ENCODE measurements at regions not wholly inside any gene's neighbourhood (a gene's known extent, or its start where the extent isn't known, plus 50 kb on each side); places are given as distances from the start of the nearest gene placed in this dataset.

DNA sequence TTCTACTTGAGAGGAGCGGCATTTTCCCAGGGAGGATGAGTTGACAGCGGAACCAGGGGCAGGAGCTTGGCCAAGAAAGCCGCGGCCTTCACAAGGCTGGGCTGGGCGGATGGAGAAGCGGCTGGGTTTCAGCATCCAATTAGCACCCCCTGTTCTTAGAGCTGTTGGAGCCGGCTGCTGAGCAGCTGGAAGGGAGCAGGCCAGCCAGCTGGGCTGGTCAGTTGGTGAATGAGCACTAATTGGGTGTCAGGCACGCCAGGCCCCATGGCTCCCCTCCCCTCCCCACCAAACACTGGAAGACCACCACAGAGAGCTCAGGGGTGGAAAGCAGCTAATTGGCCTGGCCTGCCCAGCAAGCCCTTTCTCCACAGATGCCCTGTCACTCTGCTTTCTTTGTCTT is 245.6 kb downstream of the RRAGC start:
- H3K27me3 ChIP-seq (replicated peaks in 1 of 7) = peaks cover 0 to 45% (median 0%) of the 10 kb centered on the region in 7 donors
- H3K27ac ChIP-seq = no peak overlapping the region
- no peak overlapping the region for H3K4me3 ChIP-seq
- H3K9me3 ChIP-seq = peaks cover 0 to 9% (median 2%) of the 10 kb centered on the region in 8 donors
- intact Hi-C loops (cut with DNase I; ENCODE audit: low total_unique reads) = no loop called here
- no peak for TF ChIP-seq POLR2AphosphoS5 (IDR thresholded peaks at IDR 0.05)
- no peaks in the 10 kb centered on the region for H3K36me3 ChIP-seq
- 76 to 91% (median 84%) methylated on average over 7 to 8 of the region's 8 CpGs for WGBS, 5 donors
- no peaks in the 10 kb centered on the region for H3K4me1 ChIP-seq
- no peak for DNase-seq

DNA sequence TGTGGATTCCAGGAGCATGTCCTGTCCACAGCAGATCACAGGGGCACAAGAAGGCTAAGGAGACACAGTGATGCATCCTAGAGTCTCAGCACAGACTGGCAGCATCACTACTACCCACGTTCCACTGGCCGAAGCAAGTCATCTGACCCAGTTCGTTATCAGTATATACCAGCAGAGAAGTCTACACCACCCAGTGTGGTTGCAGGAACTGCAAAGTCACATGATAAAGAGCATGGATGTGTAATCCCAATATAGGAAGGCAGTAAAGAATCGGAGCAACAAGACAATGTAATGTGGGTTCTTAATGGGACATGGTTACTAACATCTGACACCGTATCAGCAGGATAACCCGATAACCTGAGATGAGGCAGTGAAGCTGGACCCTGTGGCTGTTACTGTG is 246.6 kb downstream of the RRAGC start:
- Histone ChIP-seq H3K27ac (no peak overlapping the region), H3K4me3 (no peak overlapping the region), H3K27me3 (replicated peaks in 1 of 7) (peaks cover 0 to 48% (median 0%) of the 10 kb centered on the region in 7 donors), H3K4me1 (no peaks in the 10 kb centered on the region), H3K9me3 (peaks cover 0 to 9% (median 2%) of the 10 kb centered on the region in 8 donors), H3K36me3 (no peaks in the 10 kb centered on the region)
- intact Hi-C loops (cut with DNase I; ENCODE audit: low total_unique reads) = no loop called here
- TF ChIP-seq POLR2A (IDR thresholded peaks at IDR 0.05) (no peak), POLR2AphosphoS5 (IDR thresholded peaks at IDR 0.05) (no peak)
- TF ChIP-seq, protein P1, sequence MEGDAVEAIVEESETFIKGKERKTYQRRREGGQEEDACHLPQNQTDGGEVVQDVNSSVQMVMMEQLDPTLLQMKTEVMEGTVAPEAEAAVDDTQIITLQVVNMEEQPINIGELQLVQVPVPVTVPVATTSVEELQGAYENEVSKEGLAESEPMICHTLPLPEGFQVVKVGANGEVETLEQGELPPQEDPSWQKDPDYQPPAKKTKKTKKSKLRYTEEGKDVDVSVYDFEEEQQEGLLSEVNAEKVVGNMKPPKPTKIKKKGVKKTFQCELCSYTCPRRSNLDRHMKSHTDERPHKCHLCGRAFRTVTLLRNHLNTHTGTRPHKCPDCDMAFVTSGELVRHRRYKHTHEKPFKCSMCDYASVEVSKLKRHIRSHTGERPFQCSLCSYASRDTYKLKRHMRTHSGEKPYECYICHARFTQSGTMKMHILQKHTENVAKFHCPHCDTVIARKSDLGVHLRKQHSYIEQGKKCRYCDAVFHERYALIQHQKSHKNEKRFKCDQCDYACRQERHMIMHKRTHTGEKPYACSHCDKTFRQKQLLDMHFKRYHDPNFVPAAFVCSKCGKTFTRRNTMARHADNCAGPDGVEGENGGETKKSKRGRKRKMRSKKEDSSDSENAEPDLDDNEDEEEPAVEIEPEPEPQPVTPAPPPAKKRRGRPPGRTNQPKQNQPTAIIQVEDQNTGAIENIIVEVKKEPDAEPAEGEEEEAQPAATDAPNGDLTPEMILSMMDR (IDR thresholded peaks at IDR 0.05 in 8 of 11, conservative IDR thresholded peaks at IDR 0.05 in 3 of 11) = no peak
- 81 to 96% (median 91%) methylated on average over 6 of the region's 6 CpGs for WGBS, 5 donors
- no peak for DNase-seq

DNA sequence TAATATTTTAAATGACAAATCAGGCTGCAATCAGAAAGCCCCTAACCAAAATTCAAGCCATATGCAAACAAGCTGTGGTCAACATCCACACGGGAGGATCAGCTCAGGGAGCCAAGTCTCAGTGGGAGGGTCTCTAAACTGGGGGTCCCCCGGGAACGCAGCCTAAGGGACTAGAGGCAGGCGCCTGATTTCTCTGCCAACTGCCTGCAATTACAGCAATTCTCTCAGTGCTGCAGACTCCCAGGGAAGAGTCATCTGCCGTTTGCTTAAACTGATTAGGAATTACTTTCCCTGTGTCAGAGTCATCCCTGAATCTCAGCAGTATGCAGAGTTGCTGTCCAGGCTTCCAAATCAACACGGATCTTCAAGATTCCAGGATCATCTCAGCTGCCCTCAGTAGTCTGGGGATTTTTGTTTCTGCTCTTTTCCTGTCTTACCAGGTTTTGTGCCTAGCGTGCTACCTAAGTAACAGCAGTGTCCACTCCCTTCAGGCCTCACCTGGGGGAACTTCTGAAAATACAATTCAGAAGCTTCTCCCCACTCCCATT is 247.8 kb downstream of the RRAGC start:
- 50 to 76% (median 67%) methylated on average over 7 of the region's 7 CpGs for WGBS, 5 donors
- H3K9me3 ChIP-seq = peaks cover 0 to 9% (median 2%) of the 10 kb centered on the region in 8 donors
- H3K36me3 ChIP-seq = no peaks in the 10 kb centered on the region
- H3K4me1 ChIP-seq = no peaks in the 10 kb centered on the region
- no peak for DNase-seq
- H3K4me3 ChIP-seq = no peak overlapping the region
- peaks cover 0 to 37% (median 0%) of the 10 kb centered on the region in 7 donors for H3K27me3 ChIP-seq (replicated peaks in 1 of 7)
- no peak overlapping the region for H3K27ac ChIP-seq
- no peak for TF ChIP-seq POLR2A (IDR thresholded peaks at IDR 0.05)
- TF ChIP-seq, protein P1 (IDR thresholded peaks at IDR 0.05 in 8 of 11, conservative IDR thresholded peaks at IDR 0.05 in 3 of 11) = no peak
- TF ChIP-seq POLR2AphosphoS5 (IDR thresholded peaks at IDR 0.05) = no peak
- intact Hi-C loops (cut with DNase I; ENCODE audit: low total_unique reads) = no loop called here

DNA sequence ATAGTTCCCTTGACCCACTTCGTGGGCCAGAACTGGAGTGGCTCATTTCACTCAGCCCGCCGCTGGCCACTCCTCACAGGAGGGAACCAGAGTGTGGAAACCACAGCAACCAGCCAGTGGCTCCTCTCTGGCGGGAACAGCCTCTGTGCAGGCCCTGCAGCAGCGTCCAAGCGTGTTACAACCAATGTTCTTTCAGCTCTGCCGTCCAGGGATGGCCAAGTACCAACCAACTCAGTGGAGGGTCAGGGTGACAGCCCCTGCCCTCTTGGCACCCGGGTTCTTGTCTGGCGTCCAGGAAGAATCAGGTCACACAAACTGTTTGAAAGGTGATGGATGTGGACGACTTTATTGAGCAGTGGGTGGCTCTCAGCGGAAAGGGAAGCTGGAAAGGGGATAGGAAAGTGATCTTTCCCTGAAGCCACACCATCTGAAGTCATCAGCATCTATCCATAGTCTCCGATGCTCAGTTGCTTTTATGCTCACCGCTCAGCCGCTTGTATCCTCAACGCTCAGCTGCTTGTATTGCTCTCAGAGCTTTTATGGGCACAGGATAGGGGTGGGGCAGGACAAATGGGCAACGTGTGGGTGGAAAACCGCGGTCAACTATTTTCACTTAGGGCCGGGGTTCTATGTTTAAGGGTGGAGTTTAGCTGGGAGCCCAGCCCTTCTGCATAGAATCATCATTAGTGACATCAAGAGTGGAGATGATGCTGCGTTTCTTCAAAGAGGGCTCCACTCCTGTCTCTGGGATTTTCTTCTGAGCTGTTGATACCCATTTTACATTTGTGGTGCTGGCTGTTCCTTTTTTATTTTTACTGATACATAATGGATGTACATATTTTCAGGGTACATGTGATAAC is 250.2 kb downstream of the RRAGC start:
- 85 to 88% (median 85%) methylated on average over 19 to 20 of the region's 20 CpGs for WGBS, 5 donors
- DNase-seq = no peak
- no peak overlapping the region for H3K4me3 ChIP-seq
- H3K36me3 ChIP-seq = no peaks in the 10 kb centered on the region
- no peak overlapping the region for H3K27ac ChIP-seq
- intact Hi-C loops (cut with DNase I; ENCODE audit: low total_unique reads) = loop anchor here (10.0 kb wide), 1 partner anchor 205 kb away; no protein-coding TSS in a partner anchor
- no peak for TF ChIP-seq POLR2A (IDR thresholded peaks at IDR 0.05)
- no peak for TF ChIP-seq POLR2AphosphoS5 (IDR thresholded peaks at IDR 0.05)
- TF ChIP-seq, protein P1 (IDR thresholded peaks at IDR 0.05 in 8 of 11, conservative IDR thresholded peaks at IDR 0.05 in 3 of 11) = no peak
- peaks cover 0 to 38% (median 0%) of the 10 kb centered on the region in 7 donors for H3K27me3 ChIP-seq (replicated peaks in 1 of 7)
- no peaks in the 10 kb centered on the region for H3K4me1 ChIP-seq
- no peaks in the 10 kb centered on the region for H3K9me3 ChIP-seq

Measured in spleen (tissue), 11 donors.